ENCODE measurements at regions not wholly inside any gene's neighbourhood (a gene's known extent, or its start where the extent isn't known, plus 50 kb on each side); places are given as distances from the start of the nearest gene placed in this dataset.
"Not testable (repeated sequence)": the region's sequence is repeated elsewhere in the genome, so short reads cannot be mapped to it uniquely, and the experiment has no call there.

DNA sequence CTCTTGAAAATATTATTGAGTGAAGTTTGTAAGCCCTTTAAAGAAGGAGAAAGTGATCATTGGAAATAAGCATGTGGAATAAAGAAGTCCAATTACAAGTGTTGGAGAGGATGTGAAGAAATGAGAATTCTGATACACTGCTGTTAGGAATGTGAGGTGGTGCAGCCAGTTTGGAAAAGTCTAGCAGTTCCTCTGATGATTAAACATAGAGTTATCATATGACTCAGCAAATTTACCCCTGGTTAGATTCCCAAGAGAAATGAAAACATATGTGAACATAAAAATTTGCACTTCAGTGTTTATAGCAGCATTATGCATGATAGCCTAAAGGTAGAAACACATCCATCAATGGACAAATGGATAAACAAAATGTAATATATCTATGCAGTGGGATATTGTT is 319.9 kb downstream of the AEBP2 start:
- CTCF ChIA-PET = interaction anchor here (0.6 to 2.2 kb wide), 2 partner anchors 19 to 143 kb away, joined by 3 to 6 read pairs; no protein-coding TSS in a partner anchor
- POLR2A ChIA-PET = no interaction called here
- H3K9me3 Mint-ChIP-seq = no peaks in the 10 kb centered on the region
- no peaks in the 10 kb centered on the region for H3K36me3 Mint-ChIP-seq (ENCODE audit: low read depth)
- DNase-seq = no peak
- H3K4me1 Mint-ChIP-seq = no peaks in the 10 kb centered on the region
- no peak overlapping the region for H3K27ac Mint-ChIP-seq
- no peak overlapping the region for H3K4me3 Mint-ChIP-seq
- peaks cover 1% of the 10 kb centered on the region for H3K27me3 Mint-ChIP-seq

DNA sequence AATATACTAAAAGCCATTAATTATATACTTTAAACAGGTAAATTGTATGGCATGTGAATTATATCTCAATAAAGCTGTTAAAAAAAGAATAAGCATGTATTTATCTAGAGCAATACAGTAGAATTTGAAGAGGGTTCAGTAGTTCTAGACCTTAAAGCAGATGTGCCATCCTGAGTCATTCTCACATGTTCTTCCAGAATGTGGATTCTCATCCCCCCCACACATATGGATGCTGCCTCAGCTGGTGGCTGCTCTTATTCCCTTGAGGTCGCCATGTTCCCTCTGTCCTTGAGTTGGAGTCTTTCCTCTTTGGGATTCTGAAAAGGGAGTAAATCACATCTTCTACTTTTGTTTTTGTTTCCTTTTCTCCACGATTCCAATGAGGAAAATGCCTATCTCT is 321.3 kb downstream of the AEBP2 start:
- CTCF ChIA-PET = interaction anchor here (0.8 kb wide), 1 partner anchor 188 kb away, joined by 3 read pairs; no protein-coding TSS in a partner anchor
- Mint-ChIP-seq H3K4me1 (no peaks in the 10 kb centered on the region), H3K27ac (no peak overlapping the region), H3K36me3 (ENCODE audit: low read depth) (no peaks in the 10 kb centered on the region), H3K27me3 (peaks cover 1% of the 10 kb centered on the region), H3K4me3 (no peak overlapping the region), H3K9me3 (no peaks in the 10 kb centered on the region)
- no peak for DNase-seq
- POLR2A ChIA-PET = no interaction called here

DNA sequence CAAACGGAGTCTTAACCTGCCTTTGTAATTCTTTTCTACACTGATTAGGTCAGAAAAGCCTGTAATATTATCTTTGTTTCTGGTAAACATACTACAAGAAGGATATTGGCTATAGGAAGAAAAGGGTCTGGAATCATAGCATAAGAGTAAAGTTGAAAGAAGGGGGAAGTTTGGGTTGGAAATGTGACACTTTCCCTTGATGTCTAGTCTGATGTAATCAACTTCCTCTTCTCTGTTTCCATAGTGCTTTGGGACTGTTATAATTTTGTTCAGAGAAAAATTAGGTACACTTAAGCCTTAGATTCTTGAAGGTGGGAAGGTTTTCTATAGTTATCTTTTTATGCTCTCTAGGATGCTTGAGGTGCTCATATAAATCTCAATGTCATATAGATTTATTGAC is 322.2 kb downstream of the AEBP2 start:
- Mint-ChIP-seq H3K9me3 (no peaks in the 10 kb centered on the region), H3K4me3 (no peak overlapping the region), H3K36me3 (ENCODE audit: low read depth) (no peaks in the 10 kb centered on the region), H3K27ac (no peak overlapping the region), H3K4me1 (no peaks in the 10 kb centered on the region), H3K27me3 (peaks cover 2% of the 10 kb centered on the region)
- POLR2A ChIA-PET = no interaction called here
- CTCF ChIA-PET = no interaction called here
- no peak for DNase-seq

DNA sequence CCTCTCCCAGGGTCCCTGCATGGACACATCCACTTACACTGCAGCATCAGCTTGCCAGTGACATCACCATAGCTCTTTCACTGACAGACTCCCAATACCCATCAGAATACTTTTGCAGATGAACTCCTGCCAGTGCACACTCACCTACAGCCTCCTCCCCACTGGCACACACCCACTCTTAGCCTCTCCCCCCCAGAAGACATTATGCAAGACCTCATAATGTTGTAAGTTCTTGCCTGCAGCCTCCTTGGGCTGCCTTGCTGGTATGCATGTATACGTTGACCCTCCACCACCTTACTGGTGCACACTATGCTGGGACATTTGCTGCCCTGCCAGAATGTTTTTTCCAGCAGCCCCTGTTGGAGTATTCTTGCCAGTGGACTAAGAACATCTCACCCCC is 324.2 kb downstream of the AEBP2 start:
- POLR2A ChIA-PET = no interaction called here
- H3K9me3 Mint-ChIP-seq = no peaks in the 10 kb centered on the region
- H3K4me1 Mint-ChIP-seq = no peaks in the 10 kb centered on the region
- CTCF ChIA-PET = no interaction called here
- peaks cover 4% of the 10 kb centered on the region for H3K27me3 Mint-ChIP-seq
- H3K27ac Mint-ChIP-seq = no peak overlapping the region
- H3K36me3 Mint-ChIP-seq (ENCODE audit: low read depth) = no peaks in the 10 kb centered on the region
- H3K4me3 Mint-ChIP-seq = no peak overlapping the region
- DNase-seq = no peak

DNA sequence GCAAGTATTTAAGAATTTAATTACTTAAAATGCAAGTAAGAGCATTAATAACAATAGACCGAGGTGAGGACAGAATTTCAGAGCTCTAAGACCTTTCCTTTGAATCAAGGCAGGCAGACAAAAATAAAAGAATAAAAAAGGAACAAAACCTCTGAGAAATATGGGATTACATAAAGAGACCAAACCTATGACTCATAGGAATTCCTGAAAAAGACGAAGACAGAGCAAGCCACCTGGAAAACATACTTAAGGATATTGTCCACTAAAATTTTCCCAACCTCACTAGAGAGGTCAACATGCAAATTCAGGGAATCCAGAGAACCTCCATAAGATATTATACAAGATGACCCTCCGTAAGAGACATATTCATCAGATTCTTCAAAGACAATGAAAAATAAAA is 325.1 kb downstream of the AEBP2 start:
- H3K4me1 Mint-ChIP-seq = no peaks in the 10 kb centered on the region
- H3K9me3 Mint-ChIP-seq = no peaks in the 10 kb centered on the region
- no peaks in the 10 kb centered on the region for H3K36me3 Mint-ChIP-seq (ENCODE audit: low read depth)
- no peak for DNase-seq
- H3K4me3 Mint-ChIP-seq = no peak overlapping the region
- no peak overlapping the region for H3K27ac Mint-ChIP-seq
- ChIA-PET POLR2A (no interaction called here), CTCF (no interaction called here)
- peaks cover 4% of the 10 kb centered on the region for H3K27me3 Mint-ChIP-seq

DNA sequence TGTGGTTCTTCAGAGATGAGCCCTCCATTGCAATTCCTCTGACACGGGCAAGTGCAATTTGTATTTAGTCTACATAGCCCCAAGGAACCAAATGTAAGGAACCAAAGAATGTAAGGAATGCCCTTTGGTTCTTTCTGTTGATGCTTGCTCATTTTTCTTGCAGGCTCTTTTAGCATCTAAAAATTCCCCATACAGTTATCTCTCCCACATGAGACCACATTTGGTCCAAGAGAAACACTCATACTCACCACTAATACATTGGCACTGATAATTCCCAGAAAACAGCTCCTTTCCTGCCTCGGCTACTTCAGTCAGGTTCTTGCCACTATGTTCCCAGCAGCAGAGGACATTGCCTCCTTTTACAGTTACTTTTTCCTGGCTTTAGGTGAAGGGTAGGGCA is 332.6 kb downstream of the AEBP2 start:
- Mint-ChIP-seq H3K27me3 (peaks cover 4% of the 10 kb centered on the region), H3K27ac (no peak overlapping the region), H3K4me3 (no peak overlapping the region), H3K9me3 (peaks cover 8% of the 10 kb centered on the region), H3K36me3 (ENCODE audit: low read depth) (no peaks in the 10 kb centered on the region), H3K4me1 (no peaks in the 10 kb centered on the region)
- DNase-seq = no peak
- CTCF ChIA-PET = no interaction called here
- POLR2A ChIA-PET = no interaction called here

DNA sequence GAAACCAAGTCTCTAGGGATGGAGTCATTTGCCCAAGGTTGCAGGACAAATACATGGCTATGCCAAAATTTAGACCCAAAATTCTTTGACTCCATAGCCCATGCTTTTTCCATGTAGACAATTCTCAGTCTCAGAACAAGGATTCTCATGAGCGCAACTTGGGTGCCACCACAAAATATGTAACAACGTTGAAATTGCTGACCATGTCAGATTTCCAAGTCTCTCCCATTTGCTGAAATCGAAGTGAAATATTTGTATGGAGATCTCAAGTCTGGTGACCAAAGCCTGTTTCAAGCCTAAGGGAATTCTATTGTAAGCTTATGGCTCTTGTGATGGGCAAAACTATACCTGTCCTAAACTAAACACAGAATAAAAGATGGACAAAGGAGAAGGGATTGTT is 333.5 kb downstream of the AEBP2 start:
- peaks cover 2% of the 10 kb centered on the region for H3K27me3 Mint-ChIP-seq
- H3K4me3 Mint-ChIP-seq = no peak overlapping the region
- H3K9me3 Mint-ChIP-seq = peaks cover 8% of the 10 kb centered on the region
- no peaks in the 10 kb centered on the region for H3K4me1 Mint-ChIP-seq
- no peak overlapping the region for H3K27ac Mint-ChIP-seq
- H3K36me3 Mint-ChIP-seq (ENCODE audit: low read depth) = no peaks in the 10 kb centered on the region
- POLR2A ChIA-PET = no interaction called here
- CTCF ChIA-PET = interaction anchor here (1.0 kb wide), 1 partner anchor 15 kb away, joined by 3 read pairs; no protein-coding TSS in a partner anchor
- DNase-seq = no peak

DNA sequence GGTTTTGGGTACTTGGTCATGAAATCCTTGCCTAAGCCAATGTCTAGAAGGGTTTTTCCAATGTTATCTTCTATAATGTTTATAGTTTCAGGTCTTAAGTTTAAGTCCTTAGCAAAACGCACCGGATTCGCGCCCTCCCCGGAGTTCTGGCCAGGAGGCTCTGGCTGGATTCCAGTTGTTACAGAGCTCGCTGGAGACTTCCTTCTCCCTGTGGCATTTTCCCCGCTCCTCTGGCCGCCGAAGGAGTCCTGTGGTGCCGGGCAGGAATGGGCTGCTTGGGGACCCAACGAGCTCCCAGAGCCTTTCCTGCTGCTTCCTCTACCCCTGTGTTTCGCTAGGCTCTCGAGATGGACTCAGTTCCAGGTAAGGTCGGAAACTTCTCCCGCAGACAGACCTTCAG is 335.9 kb downstream of the AEBP2 start:
- H3K9me3 Mint-ChIP-seq = peaks cover 8% of the 10 kb centered on the region
- H3K4me1 Mint-ChIP-seq = no peaks in the 10 kb centered on the region
- H3K27ac Mint-ChIP-seq = no peak overlapping the region
- H3K4me3 Mint-ChIP-seq = no peak overlapping the region
- ChIA-PET CTCF (no interaction called here), POLR2A (no interaction called here)
- peaks cover 2% of the 10 kb centered on the region for H3K27me3 Mint-ChIP-seq
- H3K36me3 Mint-ChIP-seq (ENCODE audit: low read depth) = no peaks in the 10 kb centered on the region
- no peak for DNase-seq

DNA sequence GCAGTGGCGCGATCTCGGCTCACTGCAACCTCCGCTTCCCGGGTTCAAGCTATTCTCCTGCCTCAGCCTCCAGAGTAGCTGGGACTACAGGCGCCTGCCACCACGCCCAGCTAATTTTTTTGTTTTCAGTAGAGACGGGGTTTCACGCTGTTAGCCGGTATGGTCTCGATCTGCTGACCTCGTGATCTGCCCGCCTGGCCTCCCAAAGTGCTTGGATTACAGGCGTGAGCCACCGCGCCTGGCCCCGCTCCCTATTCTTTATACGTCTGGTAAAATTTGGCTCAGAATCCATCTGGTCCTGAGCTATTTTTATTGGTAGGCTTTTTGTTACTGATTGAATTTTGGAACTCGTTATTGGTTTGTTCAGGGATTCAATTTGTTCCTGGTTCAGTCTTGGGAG is 336.7 kb downstream of the AEBP2 start:
- not testable (repeated sequence) for H3K36me3 Mint-ChIP-seq (ENCODE audit: low read depth)

DNA sequence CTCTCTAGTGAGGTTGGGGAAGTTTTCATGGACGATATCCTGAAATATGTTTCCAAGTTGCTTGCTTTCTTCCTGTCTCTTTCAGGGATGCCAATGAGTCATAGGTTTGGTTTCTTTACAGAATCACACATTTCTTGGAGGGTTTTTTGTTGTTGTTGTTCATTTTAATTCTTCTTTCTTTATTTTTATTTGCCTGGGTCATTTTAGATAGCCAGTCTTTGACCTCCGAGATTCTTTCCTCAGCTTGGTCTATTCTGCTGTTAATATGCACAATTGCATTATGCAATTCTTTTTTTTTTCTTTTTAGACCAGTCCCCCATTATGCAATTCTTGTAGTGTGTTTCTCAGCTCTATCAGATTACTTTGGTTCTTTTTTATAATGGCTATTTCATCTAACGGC is 338.9 kb downstream of the AEBP2 start:
- Mint-ChIP-seq H3K27me3 (peaks cover 2% of the 10 kb centered on the region), H3K4me3 (no peak overlapping the region), H3K9me3 (peaks cover 9% of the 10 kb centered on the region), H3K36me3 (ENCODE audit: low read depth) (no peaks in the 10 kb centered on the region), H3K27ac (no peak overlapping the region), H3K4me1 (no peaks in the 10 kb centered on the region)
- ChIA-PET CTCF (no interaction called here), POLR2A (no interaction called here)
- no peak for DNase-seq

More for the DNA sequence above, 336.7 kb downstream of the AEBP2 start:
- H3K4me1 Mint-ChIP-seq, CTCF ChIA-PET, DNase-seq, H3K4me3 Mint-ChIP-seq, POLR2A ChIA-PET, H3K9me3 Mint-ChIP-seq, H3K27me3 Mint-ChIP-seq, H3K27ac Mint-ChIP-seq: not testable (repeated sequence)

DNA sequence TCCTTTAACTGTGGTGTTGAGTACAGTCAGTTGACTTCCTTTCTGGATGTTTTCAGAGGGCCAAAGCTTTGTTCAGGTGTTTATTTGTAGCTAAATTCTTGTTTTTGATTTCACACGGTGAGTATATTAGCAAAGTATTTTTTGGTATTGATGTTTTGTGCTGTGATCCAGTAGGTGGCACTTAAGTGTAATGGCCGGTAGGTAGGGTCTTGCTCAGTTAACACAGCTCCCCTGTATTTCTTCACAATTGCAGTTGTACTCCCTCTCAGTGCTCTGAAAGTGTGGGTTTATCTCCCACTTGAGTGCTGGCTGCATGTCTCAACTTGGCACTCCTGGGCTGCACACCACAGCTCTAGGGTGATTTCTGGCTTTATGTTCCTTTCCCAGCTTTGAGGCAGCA is 339.5 kb downstream of the AEBP2 start:
- Mint-ChIP-seq H3K36me3 (ENCODE audit: low read depth) (no peaks in the 10 kb centered on the region), H3K27me3 (peaks cover 2% of the 10 kb centered on the region), H3K4me1 (no peaks in the 10 kb centered on the region), H3K9me3 (peaks cover 9% of the 10 kb centered on the region), H3K27ac (no peak overlapping the region), H3K4me3 (no peak overlapping the region)
- no peak for DNase-seq
- CTCF ChIA-PET = no interaction called here
- POLR2A ChIA-PET = no interaction called here

DNA sequence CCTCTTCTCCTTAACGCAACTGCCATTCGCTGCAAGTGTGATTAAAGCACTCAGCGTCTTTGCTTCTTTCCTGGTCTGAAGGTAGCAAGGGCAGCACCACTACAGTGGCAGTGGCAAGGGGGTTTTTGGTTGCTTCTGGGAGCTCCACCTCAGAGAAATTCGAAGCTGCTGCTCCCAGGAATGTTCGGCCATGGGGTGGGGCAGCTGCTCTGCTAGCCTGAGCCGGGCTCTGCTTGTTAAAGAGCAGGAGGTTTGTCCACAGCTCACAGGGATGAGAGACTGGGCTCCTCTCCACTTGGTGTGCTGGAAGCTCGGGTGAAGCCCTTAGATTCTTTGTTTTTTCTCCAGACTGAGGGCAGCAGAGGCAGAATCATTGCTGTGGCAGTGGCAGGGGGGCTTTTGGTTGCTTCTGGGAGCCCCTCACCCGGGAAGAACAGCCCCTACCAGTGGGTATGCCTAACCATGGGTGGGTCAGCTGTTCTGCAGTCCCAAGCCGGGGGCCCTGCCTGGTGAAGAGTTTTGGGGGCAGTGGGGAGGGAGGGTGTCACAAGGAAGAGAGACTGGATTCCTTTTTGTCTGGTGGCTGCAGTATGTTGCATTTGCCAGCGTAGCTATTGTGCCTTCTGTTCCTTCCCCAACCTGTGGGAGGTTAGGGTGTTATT is 340.2 kb downstream of the AEBP2 start:
- H3K36me3 Mint-ChIP-seq (ENCODE audit: low read depth) = no peaks in the 10 kb centered on the region
- H3K4me3 Mint-ChIP-seq = no peak overlapping the region
- CTCF ChIA-PET = no interaction called here
- no peaks in the 10 kb centered on the region for H3K4me1 Mint-ChIP-seq
- no peaks in the 10 kb centered on the region for H3K27me3 Mint-ChIP-seq
- peaks cover 9% of the 10 kb centered on the region for H3K9me3 Mint-ChIP-seq
- no peak overlapping the region for H3K27ac Mint-ChIP-seq
- no peak for DNase-seq
- POLR2A ChIA-PET = no interaction called here

DNA sequence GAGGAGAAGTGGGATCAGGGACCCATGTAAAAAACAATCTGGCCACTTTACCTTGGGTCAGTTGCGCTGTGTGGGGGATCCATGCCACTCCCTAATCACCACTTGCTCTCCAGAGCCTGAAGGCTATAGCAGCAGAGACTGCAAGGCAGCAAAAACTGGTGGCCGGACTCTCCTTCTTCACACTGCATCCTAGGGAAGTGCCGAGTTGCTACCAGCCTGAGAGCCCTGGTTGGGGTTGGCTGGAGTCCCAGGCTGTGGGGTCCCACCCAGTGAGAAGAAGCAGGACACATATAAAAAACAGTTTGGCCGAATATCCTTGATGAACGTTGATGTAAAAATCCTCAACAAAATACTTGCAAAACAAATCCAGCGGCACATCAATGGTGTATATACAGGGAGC is 341.2 kb downstream of the AEBP2 start:
- CTCF ChIA-PET = no interaction called here
- DNase-seq = no peak
- Mint-ChIP-seq H3K36me3 (ENCODE audit: low read depth) (no peaks in the 10 kb centered on the region), H3K27ac (no peak overlapping the region), H3K4me3 (no peak overlapping the region), H3K27me3 (no peaks in the 10 kb centered on the region), H3K4me1 (no peaks in the 10 kb centered on the region), H3K9me3 (peaks cover 7% of the 10 kb centered on the region)
- POLR2A ChIA-PET = no interaction called here

DNA sequence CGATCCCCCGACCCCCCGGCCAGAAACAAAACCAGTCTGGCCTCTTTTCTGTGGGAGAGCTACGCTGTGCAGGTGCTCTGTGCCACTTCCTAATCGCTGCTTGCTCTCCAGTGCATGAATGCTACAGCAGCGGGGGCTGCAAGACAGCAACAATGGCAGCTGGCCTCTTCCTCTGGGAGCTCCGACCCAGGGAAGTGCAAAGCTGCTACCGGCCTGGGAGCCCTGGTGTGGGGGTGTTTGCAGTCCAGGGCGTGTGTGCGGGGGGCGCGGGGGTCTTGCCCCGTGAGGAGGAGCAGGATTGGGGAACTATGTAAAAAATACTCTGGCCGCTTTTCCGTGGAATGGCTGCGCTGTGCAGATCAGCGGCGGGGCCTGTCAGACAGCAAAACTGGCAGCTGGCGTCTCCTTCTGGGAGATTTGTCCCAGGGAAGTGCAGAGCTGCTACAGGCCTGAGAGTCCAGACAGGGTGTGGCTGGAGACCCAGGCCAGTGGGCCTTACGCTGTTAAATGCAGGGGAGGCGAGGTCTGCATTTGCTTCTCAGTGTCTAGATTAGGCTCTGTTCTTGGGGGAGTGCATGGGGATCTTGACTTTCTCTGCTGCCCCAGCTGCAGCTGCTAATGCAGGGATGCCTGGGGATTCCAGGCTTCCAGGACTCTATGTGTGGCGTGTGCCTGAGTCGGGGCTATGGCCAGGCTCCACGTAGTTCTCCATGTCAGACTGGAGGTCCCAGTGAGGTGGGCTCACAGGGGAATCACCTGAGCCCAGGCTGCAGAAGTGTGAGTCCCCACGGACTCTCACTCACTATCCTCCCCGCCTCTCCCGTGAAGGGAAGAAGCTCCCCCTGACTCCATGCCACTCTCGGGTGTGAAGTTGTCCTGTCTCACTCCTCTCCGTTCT is 344.5 kb downstream of the AEBP2 start:
- Mint-ChIP-seq H3K27ac (no peak overlapping the region), H3K27me3 (no peaks in the 10 kb centered on the region), H3K9me3 (peaks cover 4% of the 10 kb centered on the region), H3K4me1 (no peaks in the 10 kb centered on the region), H3K4me3 (no peak overlapping the region), H3K36me3 (ENCODE audit: low read depth) (no peaks in the 10 kb centered on the region)
- no peak for DNase-seq
- ChIA-PET POLR2A (no interaction called here), CTCF (no interaction called here)
